H1 (cell line): ENCODE measurements at regions not wholly inside any gene's neighbourhood (a gene's known extent, or its start where the extent isn't known, plus 50 kb on each side); places are given as distances from the start of the nearest gene placed in this dataset.

ENCODE experiments used
- BCL11A ChIP-seq, 2 experiments: IDR thresholded peaks; one replicate each; pipeline ENCODE4 v1.6.1; 2011; ENCODE audit warnings: low read depth in 2 of 2, low read length in 2 of 2, mild to moderate bottlenecking in 2 of 2
- CHD7 ChIP-seq: fragments of 300-600 bp; sonication (generic); IDR thresholded peaks from 2 replicates; pipeline ENCODE4 v1.7.1; 2012; ENCODE audit warnings: low read length, moderate library complexity, mild to moderate bottlenecking, inconsistent platforms; ENCODE audit not compliant: insufficient replicate concordance
- CTBP2 ChIP-seq: IDR thresholded peaks from 2 replicates; pipeline ENCODE4 v1.7.0; 2011; ENCODE audit warnings: borderline replicate concordance, mild to moderate bottlenecking, moderate library complexity, mixed read lengths, low read length; ENCODE audit not compliant: insufficient read depth, insufficient read length
- HDAC2 ChIP-seq, 2 experiments: fragments of 300-600 bp in 1 of 2; sonication (generic) in 1 of 2; IDR thresholded peaks; 2 replicates each; pipeline ENCODE4 v1.6.1; 2011 to 2012; ENCODE audit warnings: low read depth in 2 of 2, low read length in 2 of 2, mild to moderate bottlenecking in 2 of 2, moderate library complexity in 2 of 2, borderline replicate concordance in 1 of 2, inconsistent platforms in 1 of 2
- POLR2AphosphoS5 ChIP-seq: IDR thresholded peaks from 2 replicates; pipeline ENCODE4 v1.6.1; 2011; ENCODE audit warnings: low read depth, low read length
- RBBP5 ChIP-seq: IDR thresholded peaks from 2 replicates; pipeline ENCODE4 v1.7.1; 2012; ENCODE audit warnings: low read depth, mild to moderate bottlenecking, inconsistent platforms, low read length, moderate library complexity, borderline replicate concordance
- SP4 ChIP-seq: IDR thresholded peaks from 2 replicates; pipeline ENCODE4 v1.6.1; 2012; ENCODE audit warnings: low read length, inconsistent platforms
- SRF ChIP-seq: IDR thresholded peaks from 2 replicates; pipeline ENCODE4 v1.6.1; 2011; ENCODE audit warnings: mild to moderate bottlenecking, low read depth, low read length, moderate library complexity
- SUZ12 ChIP-seq: fragments of 200-600 bp; sonication (generic); IDR thresholded peaks from 2 replicates; pipeline ENCODE4 v1.6.1; 2012; ENCODE audit warnings: mild to moderate bottlenecking, inconsistent platforms, low read length, moderate library complexity, mixed read lengths
- TAF7 ChIP-seq: optimal IDR thresholded peaks from 2 replicates; pipeline ENCODE3; 2011; ENCODE audit warnings: low read depth, mild to moderate bottlenecking, inconsistent platforms, low read length, moderate library complexity, borderline replicate concordance
- YY1 ChIP-seq: IDR thresholded peaks from 2 replicates; pipeline ENCODE4 v1.6.1; 2011; ENCODE audit warnings: low read depth, mild to moderate bottlenecking, low read length
- TF ChIP-seq, protein P1 (sequence below): IDR thresholded peaks from 2 replicates; pipeline ENCODE4 v1.6.1; 2011; ENCODE audit warnings: low read depth, mild to moderate bottlenecking, low read length; ENCODE audit not compliant: insufficient read depth

DNA sequence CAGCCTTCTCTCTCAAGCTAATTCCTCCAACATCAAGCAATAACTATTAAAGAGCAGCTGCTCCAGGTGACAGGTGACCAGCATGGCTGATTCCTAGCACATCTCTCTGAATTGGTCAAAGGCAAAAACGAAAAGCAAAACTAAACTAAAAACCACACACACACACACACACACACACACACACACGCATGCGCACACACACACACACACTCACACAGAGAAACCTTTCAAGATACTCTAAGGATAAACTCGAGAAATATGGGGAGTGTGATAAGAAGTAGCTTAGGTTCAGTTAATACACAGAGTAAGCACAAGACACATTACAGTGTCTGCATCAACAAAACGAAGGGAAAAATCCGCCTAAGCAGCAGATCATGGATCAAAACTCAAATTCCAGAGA is 74.5 kb upstream of the FZD7 start (continued):
- no peak for TF ChIP-seq CHD7
- no peak for TF ChIP-seq SUZ12
- TF ChIP-seq, protein P1, sequence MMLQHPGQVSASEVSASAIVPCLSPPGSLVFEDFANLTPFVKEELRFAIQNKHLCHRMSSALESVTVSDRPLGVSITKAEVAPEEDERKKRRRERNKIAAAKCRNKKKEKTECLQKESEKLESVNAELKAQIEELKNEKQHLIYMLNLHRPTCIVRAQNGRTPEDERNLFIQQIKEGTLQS = no peak
- TF ChIP-seq BCL11A (IDR thresholded peaks at IDR 0.05; ENCODE audit: low read depth in 2 of 2, low read length in 2 of 2) = no peak
- no peak for TF ChIP-seq YY1
- TF ChIP-seq SRF = no peak
- TF ChIP-seq CTBP2 = no peak
- TF ChIP-seq TAF7 = no peak
- TF ChIP-seq HDAC2 (IDR thresholded peaks at IDR 0.05; ENCODE audit: borderline replicate concordance in 1 of 2, low read depth in 2 of 2, low read length in 2 of 2) = no peak
- TF ChIP-seq RBBP5 = no peak
- no peak for TF ChIP-seq SP4
- TF ChIP-seq POLR2AphosphoS5 = no peak
